ENCODE measurements at regions not wholly inside any gene's neighbourhood (a gene's known extent, or its start where the extent isn't known, plus 50 kb on each side); places are given as distances from the start of the nearest gene placed in this dataset.

- no peak overlapping the region for H3K27ac ChIP-seq
- no peak for TF ChIP-seq CTCF (IDR thresholded peaks at IDR 0.05; ENCODE audit: low read depth, low read length)
- no peak overlapping the region for H3K4me3 ChIP-seq
- no peaks in the 10 kb centered on the region for H3K4me1 ChIP-seq (ENCODE audit: low read depth)
- peak in 1 of 2 donors; percentile 14 for DNase-seq (ENCODE audit: low read depth in 1 of 2, low spot score in 1 of 2)
- H3K36me3 ChIP-seq: no peaks in the 10 kb centered on the region
- H3K9me3 ChIP-seq (ENCODE audit: low read depth): no peaks in the 10 kb centered on the region
- H3K27me3 ChIP-seq: no peaks in the 10 kb centered on the region
Measured at GRCh38 chr13:59266478-59267063, 897.2 kb downstream of the DIAPH3 start.

- H3K27me3 ChIP-seq: no peaks in the 10 kb centered on the region
- H3K36me3 ChIP-seq: no peaks in the 10 kb centered on the region
- no peak for TF ChIP-seq CTCF (IDR thresholded peaks at IDR 0.05; ENCODE audit: low read depth, low read length)
- no peaks in the 10 kb centered on the region for H3K9me3 ChIP-seq (ENCODE audit: low read depth)
- peak in 1 of 2 donors; percentile 77 for DNase-seq (ENCODE audit: low read depth in 1 of 2, low spot score in 1 of 2)
- no peaks in the 10 kb centered on the region for H3K4me1 ChIP-seq (ENCODE audit: low read depth)
- no peak overlapping the region for H3K27ac ChIP-seq
- no peak overlapping the region for H3K4me3 ChIP-seq
Measured at GRCh38 chr13:59269476-59269875, 894.3 kb downstream of the DIAPH3 start.

- no peak overlapping the region for H3K4me3 ChIP-seq
- H3K36me3 ChIP-seq: no peaks in the 10 kb centered on the region
- no peak for TF ChIP-seq CTCF (IDR thresholded peaks at IDR 0.05; ENCODE audit: low read depth, low read length)
- H3K27ac ChIP-seq: no peak overlapping the region
- no peak for DNase-seq (ENCODE audit: low read depth in 1 of 2, low spot score in 1 of 2)
- H3K9me3 ChIP-seq (ENCODE audit: low read depth): no peaks in the 10 kb centered on the region
- H3K4me1 ChIP-seq (ENCODE audit: low read depth): no peaks in the 10 kb centered on the region
- H3K27me3 ChIP-seq: no peaks in the 10 kb centered on the region
Measured at GRCh38 chr13:59270327-59270726, 893.4 kb downstream of the DIAPH3 start.

- Histone ChIP-seq H3K27me3 (no peaks in the 10 kb centered on the region), H3K4me3 (no peak overlapping the region), H3K36me3 (no peaks in the 10 kb centered on the region), H3K27ac (no peak overlapping the region), H3K9me3 (ENCODE audit: low read depth) (no peaks in the 10 kb centered on the region), H3K4me1 (ENCODE audit: low read depth) (no peaks in the 10 kb centered on the region)
- DNase-seq (ENCODE audit: low read depth in 1 of 2, low spot score in 1 of 2): no peak
- TF ChIP-seq CTCF (IDR thresholded peaks at IDR 0.05; ENCODE audit: low read depth, low read length): no peak
Measured at GRCh38 chr13:59274958-59275727, 888.6 kb downstream of the DIAPH3 start.

GRCh38 chr13:59276436-59276835, 887.3 kb downstream of the DIAPH3 start:
- DNase-seq (ENCODE audit: low read depth in 1 of 2, low spot score in 1 of 2): no peak
- no peaks in the 10 kb centered on the region for H3K9me3 ChIP-seq (ENCODE audit: low read depth)
- no peak overlapping the region for H3K27ac ChIP-seq
- no peaks in the 10 kb centered on the region for H3K27me3 ChIP-seq
- no peaks in the 10 kb centered on the region for H3K36me3 ChIP-seq
- no peak overlapping the region for H3K4me3 ChIP-seq
- no peak for TF ChIP-seq CTCF (IDR thresholded peaks at IDR 0.05; ENCODE audit: low read depth, low read length)
- no peaks in the 10 kb centered on the region for H3K4me1 ChIP-seq (ENCODE audit: low read depth)
